ENCODE measurements at regions not wholly inside any gene's neighbourhood (a gene's known extent, or its start where the extent isn't known, plus 50 kb on each side); places are given as distances from the start of the nearest gene placed in this dataset.

GRCh38 chr11:70545610-70545912, 147.2 kb downstream of the CTTN start:
- Histone ChIP-seq H2AFZ (replicated peaks) (no peak overlapping the region), H3K36me3 (no peaks in the 10 kb centered on the region), H3K79me2 (ENCODE audit: low read depth) (no peaks in the 10 kb centered on the region), H3K27me3 (no peaks in the 10 kb centered on the region), H3K4me1 (peaks cover 22% of the 10 kb centered on the region), H3K27ac (no peak overlapping the region), H3K4me3 (no peak overlapping the region), H3K9ac (no peak overlapping the region), H3K4me2 (peak overlapping the region; percentile 53), H3F3A (ENCODE audit: low read depth) (peaks cover 6% of the 10 kb centered on the region), H4K20me1 (ENCODE audit: low read depth) (peaks cover 11% of the 10 kb centered on the region), H3K9me3 (ENCODE audit: low read depth) (no peaks in the 10 kb centered on the region)
- TF ChIP-seq EZH2 (IDR thresholded peaks at IDR 0.05) (no peak), CTCF (IDR thresholded peaks at IDR 0.05) (no peak), EZH2phosphoT487 (IDR thresholded peaks at IDR 0.05) (no peak)
- no peak for DNase-seq (ENCODE audit: low spot score)
- Mint-ChIP-seq H3K4me1 (peaks cover 51% of the 10 kb centered on the region), H3K27ac (peak overlapping the region; percentile 72), H3K36me3 (no peaks in the 10 kb centered on the region), H3K4me3 (peak overlapping the region; percentile 35), H3K9me3 (no peaks in the 10 kb centered on the region), H3K27me3 (ENCODE audit: insufficient read depth, low read depth) (peaks cover 15% of the 10 kb centered on the region)

DNA sequence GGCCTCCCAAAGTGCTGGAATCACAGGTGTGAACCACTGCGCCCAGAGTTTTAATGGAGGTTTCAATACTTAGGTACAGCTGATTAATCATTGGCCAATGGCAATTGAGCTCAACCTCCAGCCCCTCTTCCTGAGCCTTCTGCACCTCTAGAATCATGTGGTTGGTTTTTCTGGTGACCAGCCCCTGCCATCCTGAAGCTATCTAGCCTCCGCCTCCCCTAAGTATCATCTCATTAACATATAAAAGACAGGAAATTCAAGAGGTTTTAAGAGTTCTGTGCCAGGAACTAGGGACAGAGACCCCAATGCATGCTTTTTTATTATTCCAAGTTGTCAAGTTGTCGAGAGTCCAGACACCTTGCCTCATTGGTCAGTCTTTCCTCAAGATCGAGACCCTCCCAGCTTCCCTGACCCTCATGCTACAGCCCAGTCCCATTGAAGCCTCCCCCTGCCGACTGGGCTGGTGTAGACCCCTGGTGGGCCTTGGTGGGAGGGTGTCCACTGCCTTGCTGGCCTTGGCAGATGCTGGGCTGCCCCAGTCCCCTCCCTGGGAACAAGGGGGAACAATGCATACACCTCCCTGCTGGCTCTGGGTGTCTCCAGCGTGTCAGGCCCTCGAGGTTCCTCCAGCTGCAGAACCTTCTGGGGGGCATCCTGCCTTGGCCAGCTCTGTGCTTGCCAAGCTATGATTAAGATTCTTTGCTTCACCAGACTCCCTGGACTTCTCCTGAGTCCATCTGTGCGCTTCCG, 148.0 kb downstream of the CTTN start:
- H3K27me3 Mint-ChIP-seq (ENCODE audit: insufficient read depth, low read depth): peaks cover 10% of the 10 kb centered on the region

DNA sequence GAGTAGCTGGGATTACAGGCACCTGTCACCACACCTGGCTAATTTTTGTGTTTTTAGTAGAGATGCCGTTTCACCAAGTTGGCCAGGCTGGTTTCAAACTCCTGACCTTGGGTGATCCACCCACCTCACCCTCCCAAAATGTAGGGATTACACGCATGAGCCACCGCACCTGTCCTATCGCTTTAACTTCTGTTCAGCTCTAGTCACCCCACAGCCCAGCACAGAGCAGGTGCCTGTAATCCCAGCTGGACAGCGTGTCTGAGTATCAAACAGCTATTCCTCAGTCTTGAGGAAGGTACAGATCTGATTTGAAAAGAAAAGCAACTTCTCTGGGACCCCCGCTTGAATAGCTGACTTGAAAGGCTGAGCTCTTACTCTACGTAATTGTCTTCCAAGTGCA, 149.1 kb downstream of the CTTN start:
- H3K9ac ChIP-seq: no peak overlapping the region
- H3K4me3 Mint-ChIP-seq: no peak overlapping the region
- no peak overlapping the region for H3K27ac ChIP-seq
- peaks cover 26% of the 10 kb centered on the region for H3K4me1 ChIP-seq
- H4K20me1 ChIP-seq (ENCODE audit: low read depth): peaks cover 11% of the 10 kb centered on the region
- H3K9me3 ChIP-seq (ENCODE audit: low read depth): no peaks in the 10 kb centered on the region
- no peaks in the 10 kb centered on the region for H3K36me3 Mint-ChIP-seq
- DNase-seq (ENCODE audit: low spot score): no peak
- H3F3A ChIP-seq (ENCODE audit: low read depth): peaks cover 6% of the 10 kb centered on the region
- H3K4me1 Mint-ChIP-seq: peaks cover 57% of the 10 kb centered on the region
- H3K27me3 ChIP-seq: no peaks in the 10 kb centered on the region
- H3K4me3 ChIP-seq: no peak overlapping the region
- H3K36me3 ChIP-seq: no peaks in the 10 kb centered on the region
- no peaks in the 10 kb centered on the region for H3K9me3 Mint-ChIP-seq
- peak overlapping the region; percentile 29 for H3K27ac Mint-ChIP-seq
- no peak overlapping the region for H2AFZ ChIP-seq (replicated peaks)
- peaks cover 8% of the 10 kb centered on the region for H3K27me3 Mint-ChIP-seq (ENCODE audit: insufficient read depth, low read depth)
- no peaks in the 10 kb centered on the region for H3K79me2 ChIP-seq (ENCODE audit: low read depth)
- no peak for TF ChIP-seq EZH2phosphoT487 (IDR thresholded peaks at IDR 0.05)
- TF ChIP-seq EZH2 (IDR thresholded peaks at IDR 0.05): no peak
- TF ChIP-seq CTCF (IDR thresholded peaks at IDR 0.05): no peak
- no peak overlapping the region for H3K4me2 ChIP-seq

More for the DNA sequence above, 148.0 kb downstream of the CTTN start:
- Histone ChIP-seq H3K27ac (no peak overlapping the region), H3K4me2 (no peak overlapping the region), H3K9me3 (ENCODE audit: low read depth) (no peaks in the 10 kb centered on the region), H3F3A (ENCODE audit: low read depth) (peaks cover 6% of the 10 kb centered on the region), H3K9ac (no peak overlapping the region), H3K79me2 (ENCODE audit: low read depth) (no peaks in the 10 kb centered on the region), H3K4me3 (no peak overlapping the region), H3K36me3 (no peaks in the 10 kb centered on the region), H3K27me3 (no peaks in the 10 kb centered on the region), H3K4me1 (peaks cover 26% of the 10 kb centered on the region), H2AFZ (replicated peaks) (no peak overlapping the region), H4K20me1 (ENCODE audit: low read depth) (peaks cover 11% of the 10 kb centered on the region)
- Mint-ChIP-seq H3K36me3 (no peaks in the 10 kb centered on the region), H3K9me3 (no peaks in the 10 kb centered on the region), H3K27ac (peak overlapping the region; percentile 47), H3K4me3 (no peak overlapping the region), H3K4me1 (peaks cover 50% of the 10 kb centered on the region)
- DNase-seq (ENCODE audit: low spot score): no peak
- TF ChIP-seq EZH2 (IDR thresholded peaks at IDR 0.05) (no peak), CTCF (IDR thresholded peaks at IDR 0.05) (no peak), EZH2phosphoT487 (IDR thresholded peaks at IDR 0.05) (no peak)

Measured in neural progenitor cell (in vitro differentiated cells).